ENCODE measurements at regions not wholly inside any gene's neighbourhood (a gene's known extent, or its start where the extent isn't known, plus 50 kb on each side); places are given as distances from the start of the nearest gene placed in this dataset.

DNA sequence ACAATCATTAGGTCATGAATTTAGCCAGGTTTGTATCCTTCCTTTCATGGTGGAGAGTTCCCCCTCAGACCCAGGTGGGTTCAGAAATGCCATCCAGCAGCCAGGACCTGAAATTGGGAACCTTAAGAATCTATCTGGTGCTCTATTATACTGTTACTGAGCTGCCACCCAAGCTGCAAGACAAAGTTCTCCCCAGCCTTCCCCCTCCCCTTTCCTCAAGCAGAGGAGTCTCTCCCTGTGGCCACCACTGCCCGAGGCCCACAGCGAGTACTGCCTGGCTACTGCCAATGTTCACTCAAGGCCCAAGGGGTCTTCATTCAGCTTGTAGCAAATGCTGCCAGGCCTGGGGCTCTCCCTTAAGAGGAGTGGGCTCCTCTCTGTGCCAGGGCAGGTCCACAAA is 133.8 kb downstream of the TMEM38B start:
- no peak for DNase-seq

DNA sequence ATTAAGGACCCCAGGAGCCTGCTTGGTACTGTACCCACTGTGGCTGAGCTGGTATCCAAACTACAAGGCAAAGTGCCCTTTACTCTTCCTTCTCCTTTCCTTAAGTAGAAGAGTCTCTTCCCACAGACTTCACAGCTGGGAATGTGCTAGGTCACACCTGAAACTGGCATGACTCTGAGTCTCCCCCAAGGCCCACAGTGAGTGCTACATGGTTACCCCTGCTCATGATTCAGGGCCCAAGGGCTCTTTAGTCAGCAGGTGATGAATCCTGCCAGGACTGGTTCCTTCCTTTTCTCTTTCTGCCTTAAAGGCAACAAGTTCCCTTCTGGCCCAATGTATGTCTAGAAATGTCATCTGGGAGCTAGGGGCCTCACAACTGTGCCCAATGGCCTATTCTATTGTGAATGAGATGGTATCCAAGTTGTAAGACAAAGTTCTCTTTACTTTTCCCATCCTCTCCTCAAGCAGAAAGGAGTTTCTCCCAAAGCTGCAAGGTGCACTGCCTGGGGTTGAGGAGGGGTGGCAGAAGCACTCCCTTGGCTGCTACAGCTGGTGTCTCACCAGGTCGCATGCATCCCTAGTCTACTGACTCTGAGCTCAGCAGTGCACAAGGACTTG is 134.4 kb downstream of the TMEM38B start:
- DNase-seq, result no peak

DNA sequence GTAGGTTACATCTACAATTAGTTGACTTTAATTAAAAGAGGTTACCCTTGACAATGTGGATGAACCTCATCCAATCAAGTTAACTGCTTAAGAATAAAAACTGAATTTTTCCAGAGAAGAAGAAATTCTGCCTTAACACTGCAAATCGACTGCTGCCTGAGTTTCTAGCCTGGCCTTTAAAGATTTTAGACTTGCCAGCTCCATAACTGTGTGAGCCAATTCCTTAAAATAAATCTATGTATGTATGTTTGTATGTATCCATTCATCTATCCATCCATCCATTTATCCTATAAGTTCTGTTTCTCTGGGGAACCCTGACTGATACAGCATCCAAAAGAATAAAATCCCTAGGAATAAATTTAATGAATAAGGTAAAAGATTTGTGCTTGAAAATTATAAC is 136.1 kb downstream of the TMEM38B start:
- no peak for DNase-seq

- no peak for DNase-seq
Measured at GRCh38 chr9:105832096-105832710, 137.9 kb downstream of the TMEM38B start.

GRCh38 chr9:105833271-105833975 is 139.1 kb downstream of the TMEM38B start:
- DNase-seq, result no peak

DNA sequence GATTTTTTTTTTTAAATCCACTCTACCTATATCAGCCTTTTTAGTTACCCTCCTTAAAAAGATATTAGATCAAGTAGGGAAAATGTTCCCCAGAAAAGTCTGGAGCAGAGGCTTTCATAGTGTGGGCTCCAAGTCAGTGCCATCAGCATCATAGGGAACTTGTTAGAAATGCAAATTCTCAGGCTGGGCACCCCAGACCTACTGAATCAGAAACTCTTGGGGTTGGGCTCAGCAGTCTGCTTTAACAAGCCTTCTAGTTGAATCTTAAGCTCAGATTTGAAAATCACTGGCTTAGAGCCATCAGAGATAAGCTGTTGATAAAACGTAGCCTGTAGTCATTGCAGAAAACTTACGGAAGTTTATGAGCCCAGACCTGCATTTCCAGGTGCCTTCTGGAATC is 140.1 kb downstream of the TMEM38B start:
- no peak for DNase-seq

DNA sequence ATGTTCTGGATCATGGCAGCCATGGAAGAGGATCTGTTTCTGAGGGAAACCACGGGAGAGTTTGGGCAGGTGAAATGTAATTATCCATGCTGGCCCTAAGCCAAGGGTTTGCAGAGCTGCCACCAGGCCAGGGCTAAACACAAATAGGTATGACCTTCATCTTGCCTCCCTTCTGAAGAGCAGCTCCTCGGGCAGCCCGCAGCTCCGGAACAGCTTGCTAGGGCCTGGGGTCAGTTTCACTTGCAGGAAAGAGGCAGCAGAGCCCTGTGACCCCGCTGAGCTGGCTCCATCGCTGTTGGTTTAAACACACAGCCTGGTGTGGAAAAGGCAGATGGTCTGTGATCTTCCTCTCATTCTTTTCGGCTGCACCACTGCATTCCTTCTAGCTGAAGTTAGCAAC is 141.4 kb downstream of the TMEM38B start:
- no peak for DNase-seq

GRCh38 chr9:105836936-105837660 is 142.8 kb downstream of the TMEM38B start:
- DNase-seq, result no peak

- no peak for DNase-seq
Measured at GRCh38 chr9:105841562-105841961, 147.2 kb downstream of the TMEM38B start.

GRCh38 chr9:105842023-105842644 is 147.8 kb downstream of the TMEM38B start:
- DNase-seq, result no peak

DNA sequence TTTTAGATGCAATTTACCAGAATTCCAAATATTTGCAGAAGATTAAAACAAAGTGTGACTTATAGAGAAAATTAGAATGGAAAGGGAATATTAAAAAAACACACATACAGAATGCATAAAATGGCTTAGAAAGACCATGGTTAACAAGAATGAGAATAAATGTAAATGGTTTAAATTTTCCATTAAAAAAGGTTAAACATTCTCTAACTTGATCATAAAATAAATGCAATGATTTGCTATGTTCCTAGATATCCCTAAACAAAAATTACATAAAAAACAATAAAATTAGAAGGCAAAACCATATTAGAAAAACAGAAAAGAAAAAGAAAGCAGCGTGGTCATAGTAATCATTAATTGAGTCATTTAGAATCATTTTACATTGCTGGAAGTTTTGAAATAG is 152.5 kb downstream of the TMEM38B start:
- no peak for DNase-seq

GRCh38 chr9:105850852-105851500 is 156.6 kb downstream of the TMEM38B start:
- no peak for DNase-seq

DNA sequence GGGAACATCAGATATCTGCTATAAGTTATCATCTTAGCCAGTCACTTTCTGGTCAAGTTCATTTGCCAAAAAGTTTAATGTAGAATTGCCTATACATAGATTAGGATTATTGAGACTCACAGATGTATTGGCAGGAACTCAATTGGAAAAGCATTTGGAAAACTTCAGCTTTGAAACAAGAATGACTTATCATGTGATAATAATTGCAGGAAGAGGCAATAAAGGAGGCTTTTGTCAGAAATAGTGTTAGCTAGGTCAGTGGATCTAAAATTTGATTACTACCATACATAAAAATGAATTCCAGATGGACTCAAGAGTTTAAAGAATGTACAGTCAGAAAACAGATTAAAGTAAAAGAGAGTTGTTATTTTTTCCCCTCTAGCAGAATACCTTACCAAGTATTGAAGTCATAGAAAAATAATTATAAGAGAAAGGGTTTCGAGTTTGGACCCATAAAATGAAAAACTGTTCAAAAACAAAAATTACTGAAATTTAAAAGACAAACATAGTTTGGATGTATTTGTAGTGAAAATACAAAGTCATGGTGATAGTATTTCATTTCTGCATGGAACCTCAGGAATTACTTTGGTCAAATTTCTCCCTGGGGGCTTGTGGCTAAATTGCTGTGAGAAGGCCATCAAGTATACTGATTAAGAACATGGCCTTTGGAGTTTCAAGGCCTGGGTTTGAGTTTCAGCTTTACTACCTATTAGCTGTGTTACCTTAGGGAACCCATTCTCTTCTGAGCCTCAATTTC is 159.9 kb downstream of the TMEM38B start:
- DNase-seq, result no peak

GRCh38 chr9:105854783-105855724 is 160.7 kb downstream of the TMEM38B start:
- no peak for DNase-seq

GRCh38 chr9:105855987-105856386 is 161.6 kb downstream of the TMEM38B start:
- no peak for DNase-seq

DNA sequence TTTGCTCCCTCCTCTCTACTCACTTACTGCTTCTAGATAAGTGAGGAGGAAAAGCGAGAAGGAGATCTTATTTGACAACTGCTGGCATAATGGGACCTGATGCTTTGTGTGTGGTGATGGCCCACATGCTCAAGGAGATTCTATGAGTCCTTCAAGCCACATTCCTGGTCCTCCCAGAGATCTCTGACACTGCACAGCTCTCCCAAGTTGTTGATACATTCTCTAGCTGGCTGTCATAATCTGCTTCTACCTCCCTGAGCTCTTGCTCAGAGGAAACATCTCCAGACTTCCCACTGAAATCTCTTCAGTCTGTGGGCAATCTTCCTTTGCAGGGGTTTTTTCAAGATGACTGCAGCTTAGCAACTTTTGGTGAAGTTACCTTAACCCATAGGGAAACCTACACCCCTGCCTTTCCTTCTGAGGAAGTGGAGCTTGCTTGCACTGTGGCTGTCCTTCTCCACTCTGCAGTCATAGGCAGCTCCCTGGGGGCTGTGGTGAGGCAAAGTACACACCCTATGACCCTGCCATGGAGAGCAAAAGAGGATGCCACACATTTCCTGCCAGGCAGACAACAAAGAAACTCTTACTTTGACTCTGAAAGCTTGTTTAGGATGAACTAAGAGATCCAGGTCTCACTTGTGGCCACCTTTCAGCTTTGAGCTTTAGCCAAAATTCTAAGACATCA is 163.8 kb downstream of the TMEM38B start:
- DNase-seq, result peak; percentile 35

DNA sequence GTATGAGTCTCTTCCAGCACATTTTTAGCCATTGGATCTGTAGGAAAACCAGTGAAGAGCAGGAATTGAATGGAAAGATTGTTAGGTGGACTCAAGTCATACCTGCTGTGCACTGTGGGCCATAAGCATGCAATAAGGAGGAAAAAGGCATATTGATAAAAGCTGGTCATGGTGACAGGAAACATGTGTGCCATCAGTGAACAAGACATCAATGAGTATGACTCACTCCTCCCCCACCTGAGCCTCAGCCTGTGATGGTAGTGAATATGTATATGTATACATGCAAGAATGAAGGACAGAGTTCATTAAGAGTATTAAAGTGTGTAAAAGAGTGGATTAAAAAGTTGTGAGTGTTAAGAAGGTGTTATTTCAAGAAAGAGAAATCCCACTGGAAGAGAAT is 164.5 kb downstream of the TMEM38B start:
- no peak for DNase-seq

DNA sequence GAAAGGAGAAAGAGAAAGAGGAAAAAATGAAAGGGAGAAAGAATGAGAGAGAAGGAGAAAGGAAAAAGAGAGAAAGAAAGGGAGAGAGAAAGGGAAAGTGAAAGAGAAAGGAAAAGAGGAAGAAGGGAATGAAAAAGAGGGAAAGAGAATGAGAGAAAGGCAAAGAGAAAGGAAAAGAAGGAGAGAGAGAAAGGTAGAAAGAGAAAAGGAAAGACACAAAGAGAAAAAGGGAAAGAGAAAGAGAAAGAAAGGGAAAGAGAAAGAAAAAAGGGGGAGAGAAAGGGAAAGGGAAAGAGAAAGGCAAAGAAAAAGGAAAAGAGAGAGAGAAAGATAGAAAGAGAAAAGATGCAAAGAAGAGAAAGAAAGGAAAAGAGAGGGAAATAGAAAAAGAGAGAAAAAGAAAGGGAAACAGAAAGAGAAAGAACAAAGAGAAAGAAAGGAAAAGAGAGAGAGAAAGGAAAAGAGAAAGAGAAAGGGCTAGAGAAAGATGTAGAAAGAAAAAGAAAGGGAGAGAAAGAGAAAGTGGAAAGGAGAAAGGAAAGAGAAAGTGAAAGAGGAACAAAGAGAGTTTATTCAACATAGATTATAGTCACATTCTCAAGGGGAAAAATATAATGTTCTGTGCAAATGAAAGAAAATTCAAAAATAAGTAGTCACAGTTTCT is 165.2 kb downstream of the TMEM38B start:
- DNase-seq, result no peak

- no peak for DNase-seq
Measured at GRCh38 chr9:105860516-105860915, 166.2 kb downstream of the TMEM38B start.

- DNase-seq, result no peak
Measured at GRCh38 chr9:105861972-105862371, 167.6 kb downstream of the TMEM38B start.
